HCT116 (cell line): ENCODE measurements at regions not wholly inside any gene's neighbourhood (a gene's known extent, or its start where the extent isn't known, plus 50 kb on each side); places are given as distances from the start of the nearest gene placed in this dataset.
"Not testable (repeated sequence)": the region's sequence is repeated elsewhere in the genome, so short reads cannot be mapped to it uniquely, and the experiment has no call there.

Experiments
- ATAC-seq: fragments of 200-7000 bp; cut with Tn5 transposase; 2 replicates; pipeline ENCODE4 v1.9.1; 2020; ENCODE audit warnings: mild to moderate bottlenecking, moderate library complexity
- BruUV-seq: library from RNA; stranded (reverse); fragments of 400-500 nt; replicated peaks from 2 replicates; lab custom pipeline; 2021; lab: Mats Ljungman, UMichigan
- CTCF ChIA-PET: fragments of 300-600 bp; sonication (Branson Sonifier 250); formaldehyde crosslinking; loops from one replicate; lab custom pipeline; 2021; ENCODE audit warnings: antibody characterized with exemption; lab: Charles Lee
- POLR2A ChIA-PET: fragments of 300-600, 350-600 bp; sonication (Branson Sonifier 250); formaldehyde crosslinking; loops from one replicate; lab custom pipeline; 2021; ENCODE audit warnings: antibody characterized with exemption; lab: Charles Lee
- RAD21 ChIA-PET, 2 experiments: fragments of 300-600 bp; sonication (Branson Sonifier 250); formaldehyde crosslinking; loops; one replicate each; lab custom pipeline; 2023; ENCODE audit warnings: low total read pairs in 2 of 2; ENCODE audit not compliant: uncharacterized antibody in 2 of 2, unreplicated experiment in 2 of 2, low non-redundant PET in 1 of 2; lab: Charles Lee
- DNase-seq: peaks from one replicate; pipeline ENCODE4 v3.0.0-alpha.2; 2010; ENCODE audit warnings: low read depth, low spot score
- H2AFZ ChIP-seq: fragments of 200-600 bp; shearing (Covaris generic), sonication (generic); 2 replicates; pipeline ENCODE4 v1.6.1; 2017; ENCODE audit warnings: low read depth, mixed run types, mixed read lengths, antibody characterized with exemption, low read length; ENCODE audit not compliant: poor library complexity, severe bottlenecking
- H3K27ac ChIP-seq: 2 replicates; pipeline ENCODE4 v1.5.1; 2012; ENCODE audit warnings: low read depth, low read length
- H3K27me3 ChIP-seq: fragments of 200-600 bp; sonication (generic); 2 replicates; pipeline ENCODE4 v1.6.1; 2016; ENCODE audit warnings: mixed run types, low read length, mixed read lengths; ENCODE audit not compliant: insufficient read depth
- H3K36me3 ChIP-seq, 2 experiments: fragments of 200-500 bp in 1 of 2; fragments of 200-600 bp in 1 of 2; sonication (Bioruptor generic) in 1 of 2; sonication (generic) in 1 of 2; 2 replicates each; pipeline versions ENCODE4 v1.5.1 to v1.6.1; 2014 to 2016; ENCODE audit warnings: low read length in 2 of 2, inconsistent platforms in 1 of 2, mixed read lengths in 1 of 2, mixed run types in 1 of 2; ENCODE audit not compliant: insufficient read depth in 2 of 2, control insufficient read depth in 1 of 2
- H3K4me1 ChIP-seq, 2 experiments: fragments of 200-600 bp in 1 of 2; sonication (generic) in 1 of 2; 2 replicates each; pipeline versions ENCODE4 v1.5.1 to v1.6.1; 2012 to 2017; ENCODE audit warnings: low read length in 2 of 2, inconsistent platforms in 1 of 2, mild to moderate bottlenecking in 1 of 2, mixed read lengths in 1 of 2, mixed run types in 1 of 2, moderate library complexity in 1 of 2; ENCODE audit not compliant: insufficient read depth in 2 of 2, control insufficient read depth in 1 of 2
- H3K4me2 ChIP-seq: fragments of 200-600 bp; sonication (generic); 2 replicates; pipeline ENCODE4 v1.6.1; 2017; ENCODE audit warnings: mixed run types, low read length, mixed read lengths
- H3K4me3 ChIP-seq, 2 experiments: fragments of 200-600 bp in 1 of 2; sonication (generic) in 1 of 2; replicated peaks in 1 of 2; 2 replicates each; pipeline ENCODE4 v1.5.1; 2011 to 2016; ENCODE audit warnings: low read length in 2 of 2, control low read depth in 1 of 2, low read depth in 1 of 2, mild to moderate bottlenecking in 1 of 2, mixed read lengths in 1 of 2, mixed run types in 1 of 2
- H3K79me2 ChIP-seq: fragments of 200-600 bp; sonication (generic); 2 replicates; pipeline ENCODE4 v1.6.1; 2017; ENCODE audit warnings: mild to moderate bottlenecking, mixed run types, low read length, moderate library complexity, mixed read lengths; ENCODE audit not compliant: insufficient read depth
- H3K9ac ChIP-seq: fragments of 200-600 bp; sonication (generic); 2 replicates; pipeline ENCODE4 v1.6.1; 2016; ENCODE audit warnings: low read length, mixed read lengths
- H3K9me2 ChIP-seq: fragments of 200-600 bp; sonication (generic), shearing (Covaris generic); 2 replicates; pipeline ENCODE4 v1.6.1; 2017; ENCODE audit warnings: mixed run types, mild to moderate bottlenecking, moderate library complexity; ENCODE audit not compliant: insufficient read depth
- H3K9me3 ChIP-seq, 2 experiments: fragments of 200-500 bp in 1 of 2; fragments of 200-600 bp in 1 of 2; sonication (Bioruptor generic) in 1 of 2; sonication (generic) in 1 of 2; 2 replicates each; pipeline ENCODE4 v1.6.1; 2014 to 2017; ENCODE audit warnings: low read length in 2 of 2, mixed read lengths in 2 of 2, inconsistent platforms in 1 of 2, low read depth in 1 of 2, mild to moderate bottlenecking in 1 of 2, mixed run types in 1 of 2, moderate library complexity in 1 of 2; ENCODE audit not compliant: control insufficient read depth in 1 of 2, insufficient read depth in 1 of 2
- H4K20me1 ChIP-seq: fragments of 200-600 bp; sonication (generic), shearing (Covaris generic); 2 replicates; pipeline ENCODE4 v1.6.1; 2017; ENCODE audit warnings: mixed run types, mild to moderate bottlenecking, moderate library complexity; ENCODE audit not compliant: insufficient read depth
- CBX3 ChIP-seq: IDR thresholded peaks from 2 replicates; pipeline ENCODE4 v1.6.1; 2012; ENCODE audit warnings: low read depth
- EGR1 ChIP-seq: IDR thresholded peaks from 2 replicates; pipeline ENCODE4 v1.6.1; 2012; ENCODE audit warnings: low read depth
- EZH2 ChIP-seq: fragments of 200-600 bp; sonication (generic); IDR thresholded peaks from 2 replicates; pipeline ENCODE4 v1.6.1; 2017; ENCODE audit warnings: antibody characterized with exemption, mixed run types
- FOSL1 ChIP-seq: IDR thresholded peaks from 2 replicates; pipeline ENCODE4 v1.6.1; 2012; ENCODE audit warnings: low read depth
- JUND ChIP-seq: IDR thresholded peaks from 2 replicates; pipeline ENCODE4 v1.6.1; 2012
- MAX ChIP-seq: IDR thresholded peaks from 2 replicates; pipeline ENCODE4 v1.6.1; 2012
- POLR2A ChIP-seq: IDR thresholded peaks from 2 replicates; pipeline ENCODE4 v1.7.0; 2011; ENCODE audit warnings: borderline replicate concordance; ENCODE audit not compliant: insufficient read depth, insufficient read length; ENCODE audit errors: extremely low read depth
- POLR2AphosphoS5 ChIP-seq: IDR thresholded peaks from 2 replicates; pipeline ENCODE4 v1.6.1; 2011; ENCODE audit warnings: mild to moderate bottlenecking, low read depth, low read length, moderate library complexity
- REST ChIP-seq: IDR thresholded peaks from 2 replicates; pipeline ENCODE4 v1.6.1; 2012; ENCODE audit warnings: low read depth
- SIN3A ChIP-seq: IDR thresholded peaks from 2 replicates; pipeline ENCODE4 v1.6.1; 2012; ENCODE audit warnings: low read depth
- SP1 ChIP-seq: IDR thresholded peaks from 2 replicates; pipeline ENCODE4 v1.6.1; 2012; ENCODE audit warnings: low read depth
- SRF ChIP-seq: IDR thresholded peaks from 2 replicates; pipeline ENCODE4 v1.6.1; 2012; ENCODE audit warnings: low read depth
- TCF7L2 ChIP-seq: IDR thresholded peaks from 2 replicates; pipeline ENCODE4 v1.7.0; 2011; ENCODE audit warnings: borderline replicate concordance, inconsistent platforms; ENCODE audit not compliant: insufficient read depth, insufficient read length; ENCODE audit errors: extremely low read depth
- YY1 ChIP-seq: IDR thresholded peaks from 2 replicates; pipeline ENCODE4 v1.6.1; 2011; ENCODE audit warnings: low read length, low read depth, moderate library complexity, mild to moderate bottlenecking; ENCODE audit not compliant: insufficient replicate concordance; ENCODE audit errors: extremely low read depth
- ZNF274 ChIP-seq: fragments of 200-500 bp; sonication (Bioruptor generic); IDR thresholded peaks from 2 replicates; pipeline ENCODE4 v1.6.1; 2014; ENCODE audit warnings: mild to moderate bottlenecking, low read depth, low read length, inconsistent platforms
- intact Hi-C: fragments of 100-400 bp; cut with micrococcal nuclease; formaldehyde crosslinking; loops from 2 replicates; pipeline ENCODE4 v1.10.0; 2022
- TF ChIP-seq, protein P1 (sequence below): IDR thresholded peaks from 2 replicates; pipeline ENCODE4 v1.6.1; 2011; ENCODE audit warnings: mild to moderate bottlenecking, low read length, moderate library complexity; ENCODE audit not compliant: insufficient replicate concordance; ENCODE audit errors: extremely low read depth
- TF ChIP-seq, protein P2 (sequence below): IDR thresholded peaks from 2 replicates; pipeline ENCODE4 v1.6.1; 2012

DNA sequence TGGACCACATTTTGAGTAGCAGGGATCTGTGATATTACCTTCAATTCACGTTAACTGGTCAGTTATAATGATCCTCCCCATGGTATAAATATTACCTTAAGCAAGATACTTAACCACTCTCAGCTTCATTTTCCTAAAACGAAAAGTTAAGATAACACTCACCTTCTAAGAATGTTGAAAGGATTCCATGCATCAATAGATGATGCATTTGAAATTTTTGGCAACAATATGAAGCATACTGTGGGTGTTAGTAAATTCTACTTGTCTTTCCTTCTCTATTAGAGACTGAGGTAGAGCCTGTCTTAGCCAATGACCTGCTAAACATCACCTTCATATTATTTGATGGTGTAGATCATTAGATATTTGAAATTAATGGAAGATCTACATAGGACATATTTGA lies 331.7 kb upstream of the TMC3 start:
- ATAC-seq, H4K20me1 ChIP-seq, H3K9me3 ChIP-seq, CTCF ChIA-PET, H3K9me2 ChIP-seq, H2AFZ ChIP-seq, H3K4me3 ChIP-seq, H3K4me1 ChIP-seq, RAD21 ChIA-PET, POLR2A ChIA-PET, BruUV-seq, H3K27me3 ChIP-seq, H3K79me2 ChIP-seq, H3K9ac ChIP-seq, H3K4me2 ChIP-seq, H3K36me3 ChIP-seq, DNase-seq, intact Hi-C loops, H3K27ac ChIP-seq: not testable (repeated sequence)

DNA sequence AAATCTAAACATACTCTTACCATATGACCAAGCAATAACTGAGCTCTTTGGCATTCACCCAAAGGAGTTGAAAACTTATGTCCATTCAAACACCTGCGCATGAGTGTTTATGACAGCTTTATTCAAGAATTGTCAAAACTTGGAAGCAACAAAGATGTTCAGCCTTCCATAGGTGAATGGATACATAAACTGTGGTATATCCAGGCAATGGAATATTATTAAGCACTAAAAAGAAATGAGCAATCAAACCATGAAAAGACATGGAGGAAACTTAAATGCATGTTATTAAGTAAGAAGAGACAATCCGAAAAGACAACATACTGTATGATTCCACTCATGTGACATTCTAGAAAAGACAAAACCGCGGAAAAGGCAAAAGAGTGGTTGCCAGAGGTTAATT lies 312.0 kb upstream of the TMC3 start:
- ATAC-seq (no peak), DNase-seq (no peak)
- Histone ChIP-seq H3K9ac (no peak overlapping the region), H3K36me3 (no peaks in the 10 kb centered on the region; a peak in 1 of 4 replicates), H3K4me3 (no peak overlapping the region), H3K9me3 (no peaks in the 10 kb centered on the region), H3K27me3 (no peaks in the 10 kb centered on the region), H3K4me1 (no peaks in the 10 kb centered on the region), H4K20me1 (no peaks in the 10 kb centered on the region), H3K9me2 (no peaks in the 10 kb centered on the region), H3K79me2 (no peaks in the 10 kb centered on the region), H3K27ac (no peak overlapping the region), H3K4me2 (no peak overlapping the region), H2AFZ (no peak overlapping the region)
- no TSS peak for BruUV-seq
- intact Hi-C loops, result no loop called here
- RAD21 ChIA-PET, result no interaction called here
- CTCF ChIA-PET, result no interaction called here
- POLR2A ChIA-PET, result no interaction called here
- TF ChIP-seq, protein P1, sequence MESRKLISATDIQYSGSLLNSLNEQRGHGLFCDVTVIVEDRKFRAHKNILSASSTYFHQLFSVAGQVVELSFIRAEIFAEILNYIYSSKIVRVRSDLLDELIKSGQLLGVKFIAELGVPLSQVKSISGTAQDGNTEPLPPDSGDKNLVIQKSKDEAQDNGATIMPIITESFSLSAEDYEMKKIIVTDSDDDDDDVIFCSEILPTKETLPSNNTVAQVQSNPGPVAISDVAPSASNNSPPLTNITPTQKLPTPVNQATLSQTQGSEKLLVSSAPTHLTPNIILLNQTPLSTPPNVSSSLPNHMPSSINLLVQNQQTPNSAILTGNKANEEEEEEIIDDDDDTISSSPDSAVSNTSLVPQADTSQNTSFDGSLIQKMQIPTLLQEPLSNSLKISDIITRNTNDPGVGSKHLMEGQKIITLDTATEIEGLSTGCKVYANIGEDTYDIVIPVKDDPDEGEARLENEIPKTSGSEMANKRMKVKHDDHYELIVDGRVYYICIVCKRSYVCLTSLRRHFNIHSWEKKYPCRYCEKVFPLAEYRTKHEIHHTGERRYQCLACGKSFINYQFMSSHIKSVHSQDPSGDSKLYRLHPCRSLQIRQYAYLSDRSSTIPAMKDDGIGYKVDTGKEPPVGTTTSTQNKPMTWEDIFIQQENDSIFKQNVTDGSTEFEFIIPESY, result no peak
- TF ChIP-seq JUND (no peak), POLR2A (no peak), CBX3 (no peak), EZH2 (no peak), SRF (no peak), FOSL1 (no peak), REST (no peak), SIN3A (no peak), YY1 (no peak), SP1 (no peak), EGR1 (no peak), POLR2AphosphoS5 (no peak), MAX (no peak), ZNF274 (no peak), TCF7L2 (no peak)
- TF ChIP-seq, protein P2, sequence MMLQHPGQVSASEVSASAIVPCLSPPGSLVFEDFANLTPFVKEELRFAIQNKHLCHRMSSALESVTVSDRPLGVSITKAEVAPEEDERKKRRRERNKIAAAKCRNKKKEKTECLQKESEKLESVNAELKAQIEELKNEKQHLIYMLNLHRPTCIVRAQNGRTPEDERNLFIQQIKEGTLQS, result no peak
